ENCODE measurements at regions not wholly inside any gene's neighbourhood (a gene's known extent, or its start where the extent isn't known, plus 50 kb on each side); places are given as distances from the start of the nearest gene placed in this dataset.

- TF ChIP-seq CTCF (IDR thresholded peaks at IDR 0.05; ENCODE audit: insufficient read depth in 1 of 2, low read depth in 1 of 2, low read length in 1 of 2, severe bottlenecking in 1 of 2, unreplicated experiment in 1 of 2), result no peak
- intact Hi-C loops (cut with micrococcal nuclease; ENCODE audit: unreplicated experiment), result no loop called here
- DNase-seq, result no peak
- H3K4me1 ChIP-seq, result no peaks in the 10 kb centered on the region
- no peaks in the 10 kb centered on the region for H3K27me3 ChIP-seq (replicated peaks; ENCODE audit: control insufficient read depth, insufficient read depth, low read length)
- H3K27ac Mint-ChIP-seq (ENCODE audit: unreplicated experiment), result no peak overlapping the region
- ChIA-PET POLR2A (no interaction called here), CTCF (no interaction called here)
- no peaks in the 10 kb centered on the region for H3K4me1 Mint-ChIP-seq (ENCODE audit: low read depth, unreplicated experiment)
- no peak overlapping the region for H3K4me3 Mint-ChIP-seq (ENCODE audit: unreplicated experiment)
- BruUV-seq (replicated peaks), result no TSS peak
- no peaks in the 10 kb centered on the region for H3K36me3 Mint-ChIP-seq (ENCODE audit: insufficient read depth, unreplicated experiment)
- H3K4me3 ChIP-seq (ENCODE audit: low read depth, low read length), result no peak overlapping the region
- H3K36me3 ChIP-seq (ENCODE audit: control insufficient read depth, insufficient read depth, low read length), result no peaks in the 10 kb centered on the region
- H3K9me3 ChIP-seq, result no peaks in the 10 kb centered on the region
- H3K27me3 Mint-ChIP-seq (ENCODE audit: insufficient read depth, unreplicated experiment), result peaks cover 2% of the 10 kb centered on the region
- no peaks in the 10 kb centered on the region for H3K9me3 Mint-ChIP-seq (ENCODE audit: unreplicated experiment)
Measured at GRCh38 chr17:14918540-14918939, 346.6 kb downstream of the PMP22 start.

GRCh38 chr17:14910916-14911315, 354.2 kb downstream of the PMP22 start:
- Mint-ChIP-seq H3K4me1 (ENCODE audit: low read depth, unreplicated experiment) (no peaks in the 10 kb centered on the region), H3K9me3 (ENCODE audit: unreplicated experiment) (no peaks in the 10 kb centered on the region), H3K27me3 (ENCODE audit: insufficient read depth, unreplicated experiment) (peaks cover 3% of the 10 kb centered on the region), H3K36me3 (ENCODE audit: insufficient read depth, unreplicated experiment) (no peaks in the 10 kb centered on the region), H3K27ac (ENCODE audit: unreplicated experiment) (no peak overlapping the region), H3K4me3 (ENCODE audit: unreplicated experiment) (no peak overlapping the region)
- no peak for TF ChIP-seq CTCF (IDR thresholded peaks at IDR 0.05; ENCODE audit: insufficient read depth in 1 of 2, low read depth in 1 of 2, low read length in 1 of 2, severe bottlenecking in 1 of 2, unreplicated experiment in 1 of 2)
- H3K9me3 ChIP-seq, result no peaks in the 10 kb centered on the region
- intact Hi-C loops (cut with micrococcal nuclease; ENCODE audit: unreplicated experiment), result no loop called here
- no TSS peak for BruUV-seq (replicated peaks)
- CTCF ChIA-PET, result no interaction called here
- no peak overlapping the region for H3K4me3 ChIP-seq (ENCODE audit: low read depth, low read length)
- no peaks in the 10 kb centered on the region for H3K36me3 ChIP-seq (ENCODE audit: control insufficient read depth, insufficient read depth, low read length)
- no peaks in the 10 kb centered on the region for H3K27me3 ChIP-seq (replicated peaks; ENCODE audit: control insufficient read depth, insufficient read depth, low read length)
- POLR2A ChIA-PET, result no interaction called here
- DNase-seq, result no peak
- no peaks in the 10 kb centered on the region for H3K4me1 ChIP-seq

GRCh38 chr17:14904386-14904785, 360.7 kb downstream of the PMP22 start:
- no peaks in the 10 kb centered on the region for H3K9me3 ChIP-seq
- Mint-ChIP-seq H3K9me3 (ENCODE audit: unreplicated experiment) (no peaks in the 10 kb centered on the region), H3K36me3 (ENCODE audit: insufficient read depth, unreplicated experiment) (no peaks in the 10 kb centered on the region), H3K27me3 (ENCODE audit: insufficient read depth, unreplicated experiment) (no peaks in the 10 kb centered on the region), H3K27ac (ENCODE audit: unreplicated experiment) (no peak overlapping the region), H3K4me1 (ENCODE audit: low read depth, unreplicated experiment) (no peaks in the 10 kb centered on the region), H3K4me3 (ENCODE audit: unreplicated experiment) (no peak overlapping the region)
- H3K27me3 ChIP-seq (replicated peaks; ENCODE audit: control insufficient read depth, insufficient read depth, low read length), result no peaks in the 10 kb centered on the region
- no peak overlapping the region for H3K4me3 ChIP-seq (ENCODE audit: low read depth, low read length)
- DNase-seq, result no peak
- ChIA-PET CTCF (no interaction called here), POLR2A (no interaction called here)
- no peak for TF ChIP-seq CTCF (IDR thresholded peaks at IDR 0.05; ENCODE audit: insufficient read depth in 1 of 2, low read depth in 1 of 2, low read length in 1 of 2, severe bottlenecking in 1 of 2, unreplicated experiment in 1 of 2)
- intact Hi-C loops (cut with micrococcal nuclease; ENCODE audit: unreplicated experiment), result no loop called here
- no peaks in the 10 kb centered on the region for H3K4me1 ChIP-seq
- no peaks in the 10 kb centered on the region for H3K36me3 ChIP-seq (ENCODE audit: control insufficient read depth, insufficient read depth, low read length)
- no TSS peak for BruUV-seq (replicated peaks)

Measured in Caco-2 (cell line).